ENCODE measurements at regions not wholly inside any gene's neighbourhood (a gene's known extent, or its start where the extent isn't known, plus 50 kb on each side); places are given as distances from the start of the nearest gene placed in this dataset.

GRCh38 chr9:71587576-71588362, 180.5 kb downstream of the CEMIP2 start:
- TF ChIP-seq REST (IDR thresholded peaks at IDR 0.05; ENCODE audit: low read depth) = no peak
- no peak for TF ChIP-seq MAX (IDR thresholded peaks at IDR 0.05)
- no peak for TF ChIP-seq EP300 (IDR thresholded peaks at IDR 0.05; ENCODE audit: borderline replicate concordance)
- TF ChIP-seq EGR1 (IDR thresholded peaks at IDR 0.05) = no peak
- TF ChIP-seq TAF1 (IDR thresholded peaks at IDR 0.05; ENCODE audit: low read depth) = no peak
- TF ChIP-seq USF1 (IDR thresholded peaks at IDR 0.05) = no peak
- no peak for TF ChIP-seq NFIC (IDR thresholded peaks at IDR 0.05)
- TF ChIP-seq CEBPB (IDR thresholded peaks at IDR 0.05) = no peak
- TF ChIP-seq TCF12 (IDR thresholded peaks at IDR 0.05; ENCODE audit: low read depth) = no peak
- TF ChIP-seq CREB1 (IDR thresholded peaks at IDR 0.05; ENCODE audit: low read depth) = no peak
- TF ChIP-seq YY1 (IDR thresholded peaks at IDR 0.05; ENCODE audit: low read depth) = no peak
- TF ChIP-seq RAD21 (IDR thresholded peaks at IDR 0.05; ENCODE audit: low read depth) = no peak

All from Ishikawa (cell line).